ENCODE measurements at regions not wholly inside any gene's neighbourhood (a gene's known extent, or its start where the extent isn't known, plus 50 kb on each side); places are given as distances from the start of the nearest gene placed in this dataset.

DNA sequence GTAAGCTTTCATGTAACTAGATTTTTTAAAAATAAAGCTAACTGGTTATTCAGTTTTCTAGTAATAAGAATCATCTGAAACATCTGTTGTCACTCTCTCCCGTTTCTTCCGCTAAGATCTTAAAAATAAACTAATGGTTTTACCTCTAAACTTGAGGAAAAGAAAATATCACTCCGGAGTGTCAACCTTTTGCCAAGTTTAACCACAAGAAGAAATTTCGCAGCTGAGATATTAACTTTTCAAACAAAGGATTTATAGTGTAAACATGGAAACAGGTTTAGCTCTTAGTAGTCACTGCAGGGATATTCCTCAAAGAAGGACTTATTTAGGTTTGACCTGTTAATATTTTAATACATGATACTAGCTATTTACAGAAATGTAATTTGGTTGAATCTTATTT is 954.9 kb downstream of the ADGRL2 start:
- DNase-seq (ENCODE audit: low read depth in 4 of 4, low spot score in 3 of 4), result no peak

- no peak for DNase-seq (ENCODE audit: low read depth in 4 of 4, low spot score in 3 of 4)
These were observed 954.5 kb downstream of the ADGRL2 start for GRCh38 chr1:82755191-82755590.

DNA sequence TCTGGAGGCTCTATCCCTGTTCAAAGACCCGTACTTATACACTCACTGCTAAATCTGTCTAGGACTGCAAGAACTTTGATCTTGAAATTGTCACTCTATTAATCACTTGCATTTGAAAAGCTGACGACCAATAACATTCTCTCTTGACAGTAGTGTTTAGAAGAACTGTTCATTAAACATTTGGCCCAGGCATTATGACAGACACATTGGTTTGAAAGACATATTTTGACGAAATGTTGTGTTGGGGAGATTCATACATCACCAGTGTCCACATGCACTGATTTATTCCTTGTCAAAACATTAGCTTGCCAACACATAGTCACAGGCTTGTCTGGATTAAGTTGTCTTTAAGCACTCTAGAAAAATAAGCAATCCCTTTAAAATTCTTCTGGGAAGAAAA is 951.3 kb downstream of the ADGRL2 start:
- DNase-seq (ENCODE audit: low read depth in 4 of 4, low spot score in 3 of 4), result no peak

DNA sequence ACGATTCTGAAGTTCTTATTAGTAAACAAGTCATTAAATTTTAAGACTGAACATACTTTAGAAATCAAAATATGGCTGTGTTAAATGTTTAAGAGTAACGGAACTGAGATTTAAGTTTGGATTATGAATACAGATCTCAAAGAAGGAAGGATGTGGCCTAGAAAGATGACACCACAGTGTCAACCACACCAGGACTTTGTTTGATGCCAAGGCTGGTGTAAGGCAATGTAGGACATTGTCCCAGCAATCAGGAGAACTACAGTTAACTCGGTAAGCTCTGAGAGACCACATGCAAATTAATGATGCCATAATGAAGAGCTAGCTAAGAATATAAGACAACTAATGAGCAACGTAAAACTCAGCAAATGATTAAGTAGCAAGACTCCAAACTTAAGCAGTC is 932.9 kb downstream of the ADGRL2 start:
- no peak for DNase-seq (ENCODE audit: low read depth in 4 of 4, low spot score in 3 of 4)

DNA sequence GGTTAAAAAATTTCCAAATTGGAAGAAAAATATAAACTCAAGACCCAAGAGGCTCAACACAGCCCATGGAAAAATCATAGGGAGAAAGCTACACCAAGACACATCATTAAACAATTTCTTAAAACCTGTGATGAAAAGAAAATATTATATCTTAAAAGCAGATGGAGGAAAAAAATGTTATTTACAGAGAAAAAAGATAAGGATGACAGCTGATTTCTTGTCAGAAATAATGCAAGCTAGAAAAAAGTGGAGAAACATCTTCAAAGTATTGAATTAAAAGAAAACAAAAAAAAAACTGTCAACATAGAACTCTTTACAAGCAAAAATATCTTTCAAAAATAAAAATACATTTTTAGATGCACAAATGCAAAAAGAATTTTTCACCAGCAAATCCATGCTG is 930.5 kb downstream of the ADGRL2 start:
- no peak for DNase-seq (ENCODE audit: low read depth in 4 of 4, low spot score in 3 of 4)

- no peak for DNase-seq (ENCODE audit: low read depth in 4 of 4, low spot score in 3 of 4)
These were observed 927.5 kb downstream of the ADGRL2 start for GRCh38 chr1:82728206-82728605.

DNA sequence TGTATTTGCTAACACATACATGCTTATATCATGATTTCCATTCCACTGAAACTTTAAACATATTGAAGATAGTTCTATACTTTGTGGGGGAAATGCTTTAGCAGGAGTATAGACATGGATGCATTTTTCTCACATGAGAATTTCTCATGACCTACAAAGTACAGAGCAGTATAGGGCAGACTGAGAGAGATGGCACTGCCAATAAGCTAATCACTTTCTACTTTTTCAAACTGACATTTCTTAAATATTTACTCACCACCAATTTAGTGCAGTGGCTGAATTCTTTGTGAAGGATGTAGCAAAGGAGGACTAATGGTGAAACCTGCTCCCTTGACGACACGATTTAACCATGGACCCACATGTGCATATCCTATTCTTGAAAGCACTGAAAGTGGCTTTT is 923.5 kb downstream of the ADGRL2 start:
- DNase-seq (ENCODE audit: low read depth in 4 of 4, low spot score in 3 of 4), result no peak

GRCh38 chr1:82722608-82723007 is 921.9 kb downstream of the ADGRL2 start:
- no peak for DNase-seq (ENCODE audit: low read depth in 4 of 4, low spot score in 3 of 4)

DNA sequence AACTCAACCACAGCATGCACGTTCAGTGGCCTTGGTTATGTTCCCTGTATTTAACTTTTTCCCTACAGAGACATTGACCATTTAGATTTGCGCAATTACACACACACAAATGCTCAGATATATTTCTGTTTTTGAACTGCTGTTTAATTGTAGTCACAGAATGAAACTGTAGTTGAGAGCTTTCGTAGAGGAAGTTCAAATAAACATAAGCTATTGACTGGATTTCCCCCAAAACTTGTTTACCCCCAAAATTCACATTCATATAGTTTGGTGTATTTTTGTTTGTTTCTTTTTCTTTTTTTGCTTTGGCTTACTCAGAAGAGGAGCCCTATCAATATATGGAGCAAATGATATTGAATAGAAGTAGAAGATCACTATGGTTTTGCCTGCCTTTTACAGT is 921.0 kb downstream of the ADGRL2 start:
- no peak for DNase-seq (ENCODE audit: low read depth in 4 of 4, low spot score in 3 of 4)

GRCh38 chr1:82718719-82719419 is 918.1 kb downstream of the ADGRL2 start:
- no peak for DNase-seq (ENCODE audit: low read depth in 4 of 4, low spot score in 3 of 4)

DNA sequence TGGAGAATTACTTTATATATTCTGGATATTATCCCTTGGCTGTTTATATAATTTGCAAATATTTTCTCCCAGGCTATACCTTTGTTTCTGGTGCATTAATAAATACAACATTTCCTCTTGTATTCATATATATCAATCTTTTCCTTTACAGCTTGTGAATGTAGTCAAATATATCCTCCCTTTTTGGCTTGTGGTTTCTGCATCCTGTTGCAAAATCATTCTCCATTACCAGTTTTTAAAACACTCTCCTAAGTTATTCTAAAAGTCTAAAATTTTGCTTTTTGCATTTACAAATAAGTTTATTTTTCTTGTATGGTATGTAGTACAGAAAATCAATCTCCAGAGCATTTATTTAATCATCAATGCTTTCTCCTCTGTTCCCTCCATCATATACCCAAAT is 909.4 kb downstream of the ADGRL2 start:
- no peak for DNase-seq (ENCODE audit: low read depth in 4 of 4, low spot score in 3 of 4)

DNA sequence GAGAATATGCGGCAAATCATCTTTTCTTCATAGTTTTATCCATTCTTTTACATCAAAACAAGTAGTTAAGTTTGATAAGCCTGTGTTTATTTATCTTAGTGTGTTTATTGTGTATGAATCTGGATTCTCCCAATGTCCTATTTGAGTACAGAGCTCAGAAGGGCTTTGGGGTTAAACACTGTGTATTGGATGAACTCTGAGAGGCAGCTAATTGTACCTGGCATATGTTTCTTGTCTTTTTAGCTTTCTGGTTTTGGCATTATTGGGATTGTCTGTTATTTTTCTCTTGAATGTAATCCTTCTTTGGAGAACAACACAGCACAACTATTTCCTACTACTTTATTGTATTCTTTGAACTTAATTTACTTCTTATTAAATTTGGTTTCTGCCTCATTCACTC is 906.9 kb downstream of the ADGRL2 start:
- DNase-seq (ENCODE audit: low read depth in 4 of 4, low spot score in 3 of 4), result no peak

DNA sequence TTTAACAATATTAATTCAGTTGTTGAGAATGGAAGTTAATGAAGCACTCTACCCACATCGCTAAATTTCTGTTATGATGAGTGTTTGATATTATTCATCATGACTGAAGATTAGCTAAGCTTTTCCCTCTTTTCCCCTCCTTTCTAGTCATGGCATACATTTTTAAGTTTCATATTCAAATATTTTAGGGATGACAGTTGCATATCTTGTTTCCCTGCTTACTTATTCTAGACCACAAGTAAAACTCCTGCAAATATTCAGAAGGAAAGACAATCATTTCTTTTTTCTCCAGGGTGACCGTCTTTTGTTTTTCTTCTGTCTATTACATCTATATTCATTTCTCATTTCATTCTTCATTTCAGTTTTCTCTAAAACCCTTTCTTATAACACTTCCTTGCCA is 906.0 kb downstream of the ADGRL2 start:
- DNase-seq (ENCODE audit: low read depth in 4 of 4, low spot score in 3 of 4), result no peak

- DNase-seq (ENCODE audit: low read depth in 4 of 4, low spot score in 3 of 4), result no peak
These were observed 904.2 kb downstream of the ADGRL2 start for GRCh38 chr1:82704966-82705365.

- DNase-seq (ENCODE audit: low read depth in 4 of 4, low spot score in 3 of 4), result no peak
These were observed 903.7 kb downstream of the ADGRL2 start for GRCh38 chr1:82704393-82704792.

DNA sequence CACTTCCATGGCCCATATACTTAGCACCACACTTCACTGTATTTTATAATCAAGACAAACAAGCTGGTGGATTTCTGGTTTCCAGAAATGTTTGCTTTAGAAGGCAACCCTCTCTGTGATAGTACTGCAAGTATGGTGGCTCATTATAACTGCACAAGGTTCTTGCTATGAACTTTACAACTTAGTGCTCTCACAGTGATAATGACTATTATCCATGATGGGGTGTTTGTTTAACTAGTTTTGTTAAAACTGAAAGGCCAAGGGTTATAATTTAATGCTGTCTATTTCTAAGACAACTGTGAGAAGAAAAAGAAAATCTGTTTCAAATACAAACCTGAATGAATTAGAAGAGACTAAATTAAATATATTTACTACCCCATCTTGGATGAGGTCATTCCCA is 903.2 kb downstream of the ADGRL2 start:
- no peak for DNase-seq (ENCODE audit: low read depth in 4 of 4, low spot score in 3 of 4)

DNA sequence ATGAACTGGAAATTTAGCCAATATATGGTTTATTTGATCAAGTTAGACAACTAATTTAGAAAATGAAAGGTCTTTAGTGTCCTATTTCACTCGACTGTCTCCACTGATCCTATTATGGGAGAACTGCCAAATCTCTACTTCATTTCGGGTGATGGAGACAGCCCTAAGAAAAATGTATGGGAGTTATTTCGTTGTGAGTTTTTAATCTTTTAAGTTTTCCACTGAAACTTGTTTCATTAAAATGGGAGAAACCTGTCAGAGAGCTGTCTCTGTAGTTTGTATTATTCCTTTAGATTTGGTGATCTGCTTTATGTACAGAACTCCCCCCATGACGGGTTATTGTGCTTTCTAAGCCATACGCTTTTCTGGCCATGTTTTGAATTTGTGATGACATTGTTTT is 899.7 kb downstream of the ADGRL2 start:
- DNase-seq (ENCODE audit: low read depth in 4 of 4, low spot score in 3 of 4), result no peak

DNA sequence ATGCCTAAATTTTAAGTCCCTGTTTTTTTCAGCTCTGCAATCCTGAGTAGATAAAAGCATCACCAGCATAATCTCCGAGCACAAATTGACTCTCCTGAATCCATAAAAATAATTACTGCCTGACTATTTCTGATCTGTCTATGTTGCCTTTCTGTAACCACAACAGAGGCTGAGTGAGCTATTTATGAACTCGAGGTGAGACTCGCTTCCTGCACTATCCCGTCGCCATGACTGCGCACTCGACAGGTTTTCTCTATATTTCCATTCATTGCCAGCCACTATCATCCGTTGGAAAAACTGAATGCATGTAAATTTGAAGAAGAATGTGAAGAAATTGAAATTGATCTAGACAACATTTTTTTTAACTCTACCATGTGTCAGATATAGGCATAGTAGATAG is 897.2 kb downstream of the ADGRL2 start:
- no peak for DNase-seq (ENCODE audit: low read depth in 4 of 4, low spot score in 3 of 4)

GRCh38 chr1:82695443-82695842 is 894.7 kb downstream of the ADGRL2 start:
- no peak for DNase-seq (ENCODE audit: low read depth in 4 of 4, low spot score in 3 of 4)

GRCh38 chr1:82690411-82690810 is 889.7 kb downstream of the ADGRL2 start:
- DNase-seq (ENCODE audit: low read depth in 4 of 4, low spot score in 3 of 4), result no peak

DNA sequence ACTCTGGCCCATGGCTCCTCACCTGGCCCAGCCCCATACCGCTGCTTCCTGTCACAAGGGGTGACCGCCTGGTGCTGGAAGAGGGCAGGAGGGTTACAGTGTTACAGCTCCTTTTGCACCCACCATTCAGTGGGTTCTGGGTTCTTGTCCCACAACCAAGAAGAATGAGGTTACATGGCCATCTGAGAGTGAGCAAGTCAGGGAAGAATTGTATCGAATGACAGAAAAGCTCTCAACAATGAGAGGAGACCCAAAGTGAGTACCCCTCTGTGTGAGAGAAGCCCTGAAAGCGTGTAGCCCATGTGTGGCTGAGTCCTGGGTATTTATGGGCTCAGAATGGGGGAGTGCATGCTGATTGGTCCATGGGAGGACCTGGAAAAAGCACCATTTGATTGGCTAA is 888.5 kb downstream of the ADGRL2 start:
- no peak for DNase-seq (ENCODE audit: low read depth in 4 of 4, low spot score in 3 of 4)

DNA sequence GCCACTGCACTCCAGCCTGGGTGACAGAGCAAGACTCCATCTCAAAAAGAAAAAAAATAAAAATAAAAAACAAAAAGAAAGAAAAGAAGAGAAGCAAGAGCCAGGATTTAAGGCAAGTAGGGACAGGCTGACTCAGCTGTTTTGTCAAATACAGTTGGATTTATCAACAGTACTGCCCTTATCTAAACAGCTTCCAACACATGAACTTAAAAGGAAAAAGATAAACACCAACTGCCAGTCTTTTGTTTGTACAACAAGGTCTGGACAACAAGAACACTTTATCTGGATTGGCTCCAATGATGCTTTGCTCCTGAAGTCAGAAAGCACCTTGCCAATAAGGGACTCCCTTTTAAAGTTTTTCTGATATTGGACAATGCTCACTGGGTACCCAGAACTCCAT is 886.0 kb downstream of the ADGRL2 start:
- no peak for DNase-seq (ENCODE audit: low read depth in 4 of 4, low spot score in 3 of 4)

DNA sequence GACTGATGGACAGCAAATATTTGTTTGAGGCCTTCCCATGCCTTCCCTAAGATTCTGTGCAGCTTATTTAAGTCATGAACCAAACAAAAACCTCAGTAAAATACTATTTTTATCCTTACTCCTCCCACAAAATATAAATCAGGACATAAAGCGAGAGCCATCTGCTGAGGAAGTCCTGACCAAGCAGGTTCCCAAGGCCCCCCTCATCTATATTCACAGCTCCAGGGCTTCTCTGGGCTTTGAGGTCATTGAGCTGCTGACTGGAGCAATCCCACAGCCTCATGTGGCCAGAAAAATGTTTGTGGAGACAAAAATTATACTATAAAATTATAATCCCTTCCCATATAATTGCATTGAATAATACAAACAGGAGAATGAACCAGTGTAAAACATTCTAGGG is 846.2 kb downstream of the ADGRL2 start:
- DNase-seq (ENCODE audit: low read depth in 4 of 4, low spot score in 3 of 4), result no peak
